AG09319 (cell line): ENCODE measurements at regions not wholly inside any gene's neighbourhood (a gene's known extent, or its start where the extent isn't known, plus 50 kb on each side); places are given as distances from the start of the nearest gene placed in this dataset.

Experiments used
- DNase-seq: peaks from one replicate; pipeline ENCODE4 v3.0.0-alpha.2; 2010; ENCODE audit warnings: low read depth; ENCODE audit errors: extremely low read depth
- CTCF ChIP-seq: IDR thresholded peaks from 2 replicates; pipeline ENCODE4 v1.5.1; 2011; ENCODE audit warnings: low read depth, mild to moderate bottlenecking, inconsistent platforms, low read length, moderate library complexity

DNA sequence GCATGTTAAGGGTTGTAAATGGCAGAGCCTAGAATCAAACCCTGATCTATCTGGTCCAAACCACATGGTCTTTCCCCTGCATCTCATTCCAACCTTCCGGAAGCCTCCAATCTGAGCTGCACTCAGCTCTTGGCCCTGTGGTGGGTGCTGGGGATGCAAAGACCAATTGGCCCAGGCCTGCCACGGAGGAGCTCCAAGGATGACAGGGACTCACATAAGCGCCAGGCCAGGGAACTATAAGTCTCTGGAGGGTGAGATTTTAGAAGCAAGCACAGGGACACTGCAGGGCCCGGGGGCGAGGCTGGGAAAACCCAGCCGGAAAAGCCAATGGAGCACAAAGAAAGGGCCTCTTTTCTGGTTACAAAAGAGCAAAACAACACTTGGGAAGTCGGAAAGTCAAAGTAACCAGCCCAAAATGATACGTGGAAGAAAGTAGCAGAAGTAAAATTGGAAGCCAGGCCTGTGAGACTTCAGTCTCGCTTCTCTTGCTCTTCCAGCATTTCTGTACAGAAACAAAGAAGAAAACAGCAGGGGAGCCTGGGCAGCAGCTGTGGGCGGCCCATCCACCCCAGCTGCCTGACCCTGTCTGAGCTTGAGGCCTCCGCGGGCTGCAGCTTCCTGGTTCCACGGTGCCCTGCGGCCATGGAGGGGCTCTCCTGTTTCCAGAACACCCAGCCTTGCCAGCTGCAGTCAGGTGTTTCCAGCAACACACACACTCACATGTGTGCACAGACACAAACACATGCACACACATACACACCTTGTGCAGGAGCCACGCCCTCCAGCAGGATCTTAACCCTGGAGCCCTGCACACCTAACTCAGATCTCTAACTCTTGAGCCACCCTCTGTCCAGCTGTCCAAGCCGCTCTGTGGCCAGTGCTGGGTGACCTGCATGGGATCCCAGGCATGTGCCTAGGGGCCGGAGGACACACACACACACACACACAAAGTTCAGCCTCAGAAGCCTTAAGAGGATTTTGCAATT lies 178.2 kb downstream of the BCL11B start:
- DNase-seq: no peak
- TF ChIP-seq CTCF: no peak

GRCh38 chr14:99094901-99095300 lies 177.1 kb downstream of the BCL11B start:
- TF ChIP-seq CTCF: no peak
- no peak for DNase-seq

DNA sequence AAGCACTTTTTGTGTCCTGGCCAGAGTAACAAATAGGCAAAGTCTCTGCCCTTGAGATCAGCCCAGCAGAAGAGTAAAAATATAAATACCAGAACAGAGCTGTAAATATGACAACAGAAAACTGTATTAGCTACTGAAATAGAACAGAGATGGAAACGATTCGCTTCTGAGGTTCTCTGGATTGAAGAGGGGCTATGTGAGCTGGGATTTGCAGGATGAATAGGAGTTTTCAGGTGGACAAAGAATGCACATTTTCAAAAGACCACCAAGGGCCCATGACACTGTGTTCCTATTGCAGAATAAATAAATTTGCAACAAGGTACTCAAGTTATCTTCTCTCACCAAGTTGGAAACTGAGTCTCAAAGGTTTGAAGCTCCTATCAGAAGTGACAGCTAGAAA lies 176.6 kb downstream of the BCL11B start:
- DNase-seq: no peak
- TF ChIP-seq CTCF: no peak

- TF ChIP-seq CTCF: no peak
- no peak for DNase-seq
Measured at GRCh38 chr14:99098199-99098598, 173.8 kb downstream of the BCL11B start.

DNA sequence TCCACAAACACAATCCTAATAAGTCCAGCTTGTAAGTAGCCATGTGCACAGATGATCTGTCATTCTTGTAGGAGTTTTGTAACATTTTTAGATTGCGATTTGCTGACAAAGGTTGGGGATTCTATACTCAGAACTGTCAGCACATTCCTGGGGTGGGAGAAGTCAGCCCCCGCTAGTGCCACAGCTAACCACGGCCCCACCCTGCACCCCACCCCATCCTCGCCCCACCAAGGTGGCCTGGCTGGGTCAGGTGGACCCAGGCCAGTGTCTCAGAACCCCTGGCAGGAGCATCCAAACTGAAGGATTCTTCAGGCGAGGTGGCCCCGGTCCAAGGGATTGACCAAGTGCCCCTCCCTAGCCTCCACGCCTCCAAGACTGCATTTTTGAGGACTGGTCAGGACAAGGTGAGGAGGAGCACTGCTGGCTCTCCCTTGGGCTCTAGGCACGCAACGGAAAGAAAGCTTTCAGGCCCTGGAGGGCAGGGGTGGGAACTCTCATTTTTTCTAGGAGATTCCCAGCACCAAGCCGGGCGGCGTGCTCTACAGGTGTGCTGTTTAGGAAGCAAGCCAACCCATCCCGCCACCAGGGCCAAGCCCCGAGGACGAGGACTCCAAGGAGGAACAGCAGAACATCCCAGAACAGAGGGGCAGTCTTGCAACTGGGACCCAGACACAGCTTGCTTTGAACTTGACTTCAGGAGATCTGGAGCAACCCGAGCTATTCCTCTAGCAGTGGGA lies 172.8 kb downstream of the BCL11B start:
- no peak for DNase-seq
- no peak for TF ChIP-seq CTCF

DNA sequence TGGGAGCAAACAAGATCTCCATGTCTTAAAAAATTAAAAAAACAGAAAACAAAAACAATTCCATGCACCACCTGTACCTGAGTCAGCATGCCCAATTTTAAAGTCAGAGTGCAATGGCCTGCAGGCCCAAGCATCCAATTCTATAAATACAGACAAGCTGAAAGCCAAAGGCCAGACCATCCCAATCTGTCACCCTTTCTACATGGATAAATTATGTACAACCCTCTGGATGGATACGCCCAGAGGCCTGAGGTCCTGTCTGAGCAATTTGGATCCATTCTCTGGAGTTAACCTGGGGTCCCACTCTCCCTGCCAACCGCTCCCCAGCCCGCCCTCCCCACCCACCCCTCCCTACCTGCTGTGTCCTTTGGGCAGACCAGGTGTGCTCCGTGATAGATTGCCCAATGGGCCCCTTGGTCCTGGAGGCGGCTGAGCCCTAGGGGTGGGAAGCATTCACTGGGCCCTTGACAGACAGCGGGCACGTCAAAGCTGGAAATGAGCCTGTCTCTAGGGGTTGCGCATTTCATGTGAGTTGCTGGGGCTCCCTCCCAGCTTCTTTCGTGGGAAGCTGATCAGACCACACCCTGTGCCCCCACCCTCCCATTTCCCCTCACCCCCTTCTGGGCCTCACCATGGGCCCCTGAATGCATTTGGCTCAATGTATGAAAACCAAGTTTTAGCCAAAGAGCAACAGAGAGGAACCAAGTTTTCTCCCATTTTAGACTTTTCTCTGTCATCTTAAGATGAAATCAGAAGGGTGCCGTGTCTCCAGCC lies 171.3 kb downstream of the BCL11B start:
- DNase-seq: no peak
- TF ChIP-seq CTCF: no peak
